NT2/D1 (cell line): ENCODE measurements at regions not wholly inside any gene's neighbourhood (a gene's known extent, or its start where the extent isn't known, plus 50 kb on each side); places are given as distances from the start of the nearest gene placed in this dataset.

Source experiments
- SUZ12 ChIP-seq: IDR thresholded peaks from 2 replicates; pipeline ENCODE4 v1.6.1; 2011; ENCODE audit not compliant: insufficient read length, insufficient read depth; ENCODE audit errors: extremely low read depth
- YY1 ChIP-seq: IDR thresholded peaks from 2 replicates; pipeline ENCODE4 v1.6.1; 2011; ENCODE audit not compliant: insufficient read length, insufficient read depth
- ZNF274 ChIP-seq: IDR thresholded peaks from 2 replicates; pipeline ENCODE4 v1.6.1; 2011; ENCODE audit warnings: mild to moderate bottlenecking, low read depth, low read length

- TF ChIP-seq YY1 (no peak), ZNF274 (no peak), SUZ12 (no peak)
Measured at GRCh38 chr17:72359274-72359673, 238.5 kb downstream of the SOX9 start.
